Omental fat pad (tissue), 3 donors: ENCODE measurements at regions not wholly inside any gene's neighbourhood (a gene's known extent, or its start where the extent isn't known, plus 50 kb on each side); places are given as distances from the start of the nearest gene placed in this dataset.

Source experiments
- ATAC-seq: fragments of 150-250 bp; one replicate; pipeline ENCODE4 v1.9.1; 2016; ENCODE audit warnings: mild to moderate bottlenecking, moderate library complexity; ENCODE audit not compliant: low FRiP score
- DNase-seq: peaks from one replicate; pipeline ENCODE4 v3.0.0-alpha.2; 2019; ENCODE audit warnings: low spot score
- CTCF ChIP-seq, 3 donors: fragments of 450-650 bp; IDR thresholded peaks; one replicate each; pipeline ENCODE4 v1.5.1; 2016 to 2017; ENCODE audit warnings: antibody characterized with exemption in 3 of 3, mild to moderate bottlenecking in 3 of 3, moderate library complexity in 2 of 3

GRCh38 chr20:12331236-12331635 is 413.5 kb downstream of the BTBD3 start:
- ATAC-seq (no peak), DNase-seq (no peak)
- no peak for TF ChIP-seq CTCF (IDR thresholded peaks at IDR 0.05)

GRCh38 chr20:12337601-12338000 is 419.9 kb downstream of the BTBD3 start:
- DNase-seq (no peak), ATAC-seq (no peak)
- TF ChIP-seq CTCF (IDR thresholded peaks at IDR 0.05), result no peak

- DNase-seq (no peak), ATAC-seq (no peak)
- TF ChIP-seq CTCF (IDR thresholded peaks at IDR 0.05), result no peak
Observed at GRCh38 chr20:12345978-12346377, 428.3 kb downstream of the BTBD3 start.

GRCh38 chr20:12353842-12354241 is 436.1 kb downstream of the BTBD3 start:
- no peak for TF ChIP-seq CTCF (IDR thresholded peaks at IDR 0.05)
- DNase-seq, result no peak
- no peak for ATAC-seq

- ATAC-seq (no peak), DNase-seq (no peak)
- no peak for TF ChIP-seq CTCF (IDR thresholded peaks at IDR 0.05)
Observed at GRCh38 chr20:12354725-12355124, 437.0 kb downstream of the BTBD3 start.

GRCh38 chr20:12355185-12355584 is 437.5 kb downstream of the BTBD3 start:
- DNase-seq, result no peak
- ATAC-seq, result no peak
- TF ChIP-seq CTCF (IDR thresholded peaks at IDR 0.05), result no peak

GRCh38 chr20:12358006-12358654 is 440.4 kb downstream of the BTBD3 start:
- ATAC-seq, result no peak
- DNase-seq, result no peak

More at GRCh38 chr20:12358006-12358654, 440.4 kb downstream of the BTBD3 start:
- no peak for TF ChIP-seq CTCF (IDR thresholded peaks at IDR 0.05)
